Activated naive CD4-positive, alpha-beta T cell treated with anti-CD3 and anti-CD28 coated beads, Interleukin-2, amount 50 U/mL, for 72 hours (primary cell): ENCODE measurements at regions not wholly inside any gene's neighbourhood (a gene's known extent, or its start where the extent isn't known, plus 50 kb on each side); places are given as distances from the start of the nearest gene placed in this dataset.

ENCODE experiments used
- ATAC-seq, 2 donors: fragments of 150-1000 bp; cut with Tn5 transposase; 2 replicates each; pipeline ENCODE4 v1.10.0; 2021; ENCODE audit warnings: mild to moderate bottlenecking in 2 of 2, moderate library complexity in 2 of 2
- DNase-seq, 2 donors: peaks; one replicate each; pipeline ENCODE4 v3.0.0; 2021 to 2022; ENCODE audit warnings: low spot score in 2 of 2
- H3K27ac Mint-ChIP-seq, 2 donors: one replicate each; pipeline ENCODE4 v1.8.0; 2022; ENCODE audit warnings: mild to moderate bottlenecking in 2 of 2, mixed read lengths in 2 of 2
- H3K36me3 Mint-ChIP-seq, 2 donors: one replicate each; pipeline ENCODE4 v1.8.0; 2022; ENCODE audit warnings: mixed read lengths in 2 of 2
- H3K9me3 Mint-ChIP-seq, 2 donors: one replicate each; pipeline ENCODE4 v1.8.0; 2022; ENCODE audit warnings: mixed read lengths in 2 of 2

DNA sequence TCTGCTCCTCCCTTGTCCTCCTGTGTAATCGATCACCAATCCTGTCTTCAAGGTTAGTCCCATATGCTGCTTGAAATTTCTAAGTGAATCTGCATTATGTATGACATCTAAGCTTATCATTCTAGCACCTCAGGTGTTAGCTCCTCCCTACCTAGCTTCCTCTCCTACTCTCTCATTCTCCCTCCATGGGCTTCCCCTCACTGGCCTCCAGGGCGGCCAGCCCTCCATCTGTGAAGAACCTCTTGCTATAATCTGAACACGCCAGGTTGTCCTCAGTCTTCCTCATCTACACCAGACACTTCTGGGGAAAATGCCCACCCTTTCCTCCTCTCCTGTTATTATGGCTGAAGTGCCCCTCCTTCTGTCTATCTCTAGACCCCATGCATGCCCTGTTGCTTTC, 599.3 kb upstream of the KLF4 start:
- peaks cover 27 to 28% of the 10 kb centered on the region in 2 donors for H3K9me3 Mint-ChIP-seq

DNA sequence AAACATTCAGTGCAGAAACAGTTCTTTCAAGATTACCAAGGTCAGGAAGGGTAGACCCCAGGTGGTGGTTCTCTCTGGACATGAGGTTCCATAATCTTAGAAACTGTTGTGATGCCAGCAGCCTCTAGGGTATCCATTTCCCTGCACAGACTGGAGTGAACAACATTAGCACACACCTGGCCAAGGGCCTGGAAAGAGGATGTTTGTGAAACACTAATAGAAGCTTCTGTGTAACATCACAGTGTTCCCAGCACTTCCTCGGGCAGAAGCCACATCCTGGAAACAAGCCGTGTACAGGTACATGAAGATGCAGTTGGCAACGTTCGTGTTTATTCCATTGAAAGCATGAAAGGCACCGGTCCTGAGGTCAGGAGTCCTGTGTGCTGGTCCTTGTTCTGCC, 598.2 kb upstream of the KLF4 start:
- Mint-ChIP-seq H3K27ac (no peak overlapping the region), H3K36me3 (peaks cover 0 to 12% of the 10 kb centered on the region in 2 donors), H3K9me3 (peaks cover 33 to 35% of the 10 kb centered on the region in 2 donors)
- no peak for ATAC-seq
- DNase-seq, result no peak

More for the DNA sequence above, 599.3 kb upstream of the KLF4 start:
- Mint-ChIP-seq H3K36me3 (peaks cover 0 to 6% of the 10 kb centered on the region in 2 donors), H3K27ac (no peak overlapping the region)
- DNase-seq (no peak), ATAC-seq (no peak)

DNA sequence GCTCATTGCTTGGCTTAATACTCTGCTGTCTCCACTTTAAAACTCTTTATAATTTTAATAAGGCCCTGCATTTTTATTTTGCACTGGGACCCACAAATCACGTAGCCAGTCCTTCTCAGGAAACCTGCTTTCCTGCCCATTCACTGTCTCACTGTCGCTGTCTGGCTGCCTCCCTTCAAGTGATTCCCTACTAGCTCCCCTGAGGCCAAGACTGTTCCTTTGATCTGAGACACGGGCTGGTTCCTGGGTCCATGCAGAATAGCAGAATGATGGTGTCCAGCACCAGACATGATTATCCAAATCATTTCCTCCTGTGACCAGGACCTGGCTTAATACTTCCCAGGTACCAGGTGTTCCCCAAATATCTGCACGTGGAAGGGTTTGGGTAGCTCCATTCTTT, 597.1 kb upstream of the KLF4 start:
- no peak for DNase-seq
- peaks cover 0 to 12% of the 10 kb centered on the region in 2 donors for H3K36me3 Mint-ChIP-seq
- no peak for ATAC-seq
- peaks cover 31 to 33% of the 10 kb centered on the region in 2 donors for H3K9me3 Mint-ChIP-seq
- H3K27ac Mint-ChIP-seq, result no peak overlapping the region

DNA sequence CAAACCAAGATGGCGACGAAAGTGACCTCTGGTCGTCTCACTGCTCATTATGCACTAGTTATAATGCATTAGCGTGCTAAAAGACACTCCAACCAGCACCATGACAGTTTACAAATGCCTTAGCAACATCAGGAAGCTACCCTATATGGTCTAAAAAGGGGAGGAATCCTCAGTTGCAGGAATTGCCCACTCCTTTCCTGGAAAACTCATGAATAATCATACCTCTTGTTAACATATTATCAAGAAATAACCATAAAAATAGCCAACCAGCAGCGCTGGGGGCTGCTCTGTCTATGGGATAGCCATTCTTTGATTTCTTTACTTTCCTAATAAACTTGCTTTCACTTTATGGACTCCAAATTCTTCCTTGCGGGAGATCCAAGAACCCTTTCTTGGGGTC, 595.7 kb upstream of the KLF4 start:
- peaks cover 0 to 12% of the 10 kb centered on the region in 2 donors for H3K36me3 Mint-ChIP-seq
- H3K27ac Mint-ChIP-seq, result no peak overlapping the region
- peaks cover 26 to 31% of the 10 kb centered on the region in 2 donors for H3K9me3 Mint-ChIP-seq
- ATAC-seq, result no peak
- DNase-seq, result no peak

DNA sequence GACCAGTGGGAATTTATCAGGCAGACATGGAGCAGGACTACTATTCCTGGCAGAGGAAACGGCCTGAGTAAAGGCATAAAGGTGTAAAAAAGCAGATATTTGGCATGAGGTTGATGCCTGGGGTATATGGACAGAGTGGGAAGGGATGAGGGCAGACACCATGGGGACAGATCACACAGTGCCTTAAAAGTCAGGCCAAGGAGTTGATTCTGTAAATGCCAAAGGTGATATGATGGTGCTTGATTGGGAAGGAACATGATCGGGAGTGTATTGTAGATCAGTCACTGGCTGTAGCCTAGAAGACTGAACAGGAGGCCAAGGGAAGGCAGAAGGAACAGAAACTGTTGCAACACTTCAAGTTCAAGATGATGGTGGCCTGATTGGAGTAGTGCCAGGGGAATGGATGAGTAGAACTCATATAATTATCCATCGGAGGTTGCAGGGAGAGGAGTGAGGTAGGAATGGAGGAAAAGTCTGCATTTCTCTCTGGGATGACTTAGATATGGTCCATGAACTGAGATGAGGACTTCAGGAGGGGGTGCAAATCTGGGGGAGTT, 594.3 kb upstream of the KLF4 start:
- peak overlapping the region in 1 of 2 donors; percentile 56 for H3K27ac Mint-ChIP-seq
- H3K36me3 Mint-ChIP-seq, result peaks cover 0 to 12% of the 10 kb centered on the region in 2 donors
- H3K9me3 Mint-ChIP-seq, result peaks cover 16 to 24% of the 10 kb centered on the region in 2 donors
- no peak for ATAC-seq
- no peak for DNase-seq

DNA sequence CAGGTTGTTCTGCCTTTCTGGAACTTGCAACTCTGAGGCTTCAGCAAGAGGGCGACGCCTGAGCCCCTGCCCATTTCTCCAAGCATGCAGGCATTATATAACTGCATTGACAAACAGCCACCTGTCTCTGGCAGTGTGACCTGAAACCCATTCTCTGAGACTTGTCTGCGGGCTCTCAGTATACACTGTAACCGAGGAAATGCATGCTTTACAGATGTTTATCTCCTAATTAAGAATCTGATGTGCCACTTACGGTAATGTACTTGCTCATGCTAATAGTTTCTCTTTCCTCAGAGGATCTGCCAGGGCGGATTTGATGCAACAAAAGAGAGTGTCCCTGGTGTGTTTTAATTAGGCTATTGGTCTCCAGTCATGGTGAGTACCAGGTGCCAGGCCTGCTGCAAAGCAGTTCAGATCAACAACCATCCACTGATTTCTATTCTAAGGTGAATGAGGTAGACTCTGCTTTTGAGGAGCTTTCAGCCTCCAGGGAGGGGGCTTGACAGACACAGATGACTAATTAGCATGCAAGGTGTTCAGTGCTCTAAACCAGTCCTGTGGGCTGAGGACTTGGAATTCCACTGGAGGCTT, 593.7 kb upstream of the KLF4 start:
- Mint-ChIP-seq H3K9me3 (peaks cover 18 to 28% of the 10 kb centered on the region in 2 donors), H3K36me3 (peaks cover 0 to 12% of the 10 kb centered on the region in 2 donors), H3K27ac (no peak overlapping the region)
- ATAC-seq, result no peak
- no peak for DNase-seq

DNA sequence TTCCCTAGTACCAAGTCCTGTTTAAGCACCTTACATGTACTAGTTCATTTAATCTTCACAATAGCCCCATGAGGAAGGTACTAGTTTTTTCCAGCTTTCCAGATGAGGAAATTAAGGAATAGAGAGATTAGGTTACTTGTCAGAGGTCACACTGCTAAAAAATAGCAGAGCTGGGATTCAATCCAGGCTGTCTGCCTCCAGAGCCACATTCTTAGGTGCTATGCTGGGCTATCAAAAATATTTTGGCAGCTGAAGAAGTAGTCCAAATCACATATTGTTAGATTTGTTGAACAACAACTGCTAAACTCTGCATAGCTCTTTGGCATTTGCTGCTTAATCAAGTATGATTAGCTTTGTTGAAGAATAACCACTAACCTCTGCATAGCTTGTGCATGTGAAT, 591.5 kb upstream of the KLF4 start:
- Mint-ChIP-seq H3K27ac (no peak overlapping the region), H3K9me3 (peaks cover 21 to 28% of the 10 kb centered on the region in 2 donors), H3K36me3 (peaks cover 0 to 11% of the 10 kb centered on the region in 2 donors)
- DNase-seq (no peak), ATAC-seq (no peak)

DNA sequence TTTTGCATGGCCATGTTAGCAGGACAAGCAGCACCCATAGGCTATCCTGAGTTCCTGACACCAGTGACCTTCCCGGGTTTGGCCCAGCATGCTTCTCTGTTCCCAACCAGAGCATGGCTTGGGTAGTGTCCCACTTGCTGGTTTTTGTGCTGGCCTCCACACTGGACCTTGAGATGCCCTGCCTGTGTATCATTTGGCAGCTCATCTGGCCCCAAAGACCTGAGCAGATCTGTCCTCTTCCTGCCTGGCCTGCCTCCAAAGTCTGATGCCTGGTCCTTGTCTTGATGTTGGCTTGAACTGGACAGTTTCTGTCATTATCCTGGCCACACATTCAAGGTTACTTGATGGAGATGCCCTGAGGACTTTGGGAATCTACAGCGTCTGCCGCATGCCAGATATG, 590.7 kb upstream of the KLF4 start:
- H3K36me3 Mint-ChIP-seq, result peaks cover 0 to 11% of the 10 kb centered on the region in 2 donors

DNA sequence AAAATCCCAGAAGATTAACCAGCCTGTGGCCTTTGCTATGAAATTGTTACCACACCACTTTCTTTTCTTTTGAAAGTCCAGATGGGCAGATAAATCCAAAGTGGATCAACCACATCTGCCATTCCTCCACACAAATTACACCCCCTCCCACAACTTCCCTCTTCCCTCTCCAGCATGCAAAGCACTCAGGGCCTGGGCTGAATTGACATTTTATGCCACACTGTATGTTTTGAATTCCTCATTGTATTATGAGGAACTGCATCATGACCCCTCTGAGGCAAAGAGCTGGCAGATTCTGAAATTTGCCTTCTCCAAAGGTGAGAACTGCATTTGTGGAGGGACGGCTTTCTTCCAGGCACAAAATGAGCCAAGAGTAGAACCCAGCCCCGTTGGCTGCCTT, 589.2 kb upstream of the KLF4 start:
- Mint-ChIP-seq H3K9me3 (peaks cover 17 to 25% of the 10 kb centered on the region in 2 donors), H3K36me3 (peaks cover 0 to 11% of the 10 kb centered on the region in 2 donors)
- ATAC-seq, result no peak

More for the DNA sequence above, 590.7 kb upstream of the KLF4 start:
- no peak overlapping the region for H3K27ac Mint-ChIP-seq
- H3K9me3 Mint-ChIP-seq, result peaks cover 21 to 28% of the 10 kb centered on the region in 2 donors
- ATAC-seq (no peak), DNase-seq (no peak)

DNA sequence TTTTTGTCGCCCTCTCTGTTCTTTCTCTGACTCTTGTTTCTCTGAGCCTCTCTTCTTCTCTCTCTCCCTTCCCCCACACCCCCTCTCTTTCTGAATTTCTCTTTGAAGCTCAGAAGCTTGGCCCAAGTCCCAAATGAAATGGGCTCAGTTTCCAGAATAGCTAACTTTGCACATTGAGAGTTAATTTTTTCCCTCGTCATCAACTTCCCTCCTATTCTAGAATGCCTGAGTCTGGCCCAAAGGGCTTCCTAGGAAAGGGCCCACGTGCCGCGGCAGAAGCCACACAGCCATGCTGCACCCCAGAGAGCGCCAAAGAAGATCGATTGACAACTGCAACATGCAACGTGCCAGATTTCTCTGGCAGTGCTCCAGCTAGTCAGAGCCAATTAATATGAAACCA, 588.8 kb upstream of the KLF4 start:
- H3K9me3 Mint-ChIP-seq, result peaks cover 13 to 23% of the 10 kb centered on the region in 2 donors

More for the DNA sequence above, 589.2 kb upstream of the KLF4 start:
- DNase-seq, result no peak
- H3K27ac Mint-ChIP-seq, result no peak overlapping the region

DNA sequence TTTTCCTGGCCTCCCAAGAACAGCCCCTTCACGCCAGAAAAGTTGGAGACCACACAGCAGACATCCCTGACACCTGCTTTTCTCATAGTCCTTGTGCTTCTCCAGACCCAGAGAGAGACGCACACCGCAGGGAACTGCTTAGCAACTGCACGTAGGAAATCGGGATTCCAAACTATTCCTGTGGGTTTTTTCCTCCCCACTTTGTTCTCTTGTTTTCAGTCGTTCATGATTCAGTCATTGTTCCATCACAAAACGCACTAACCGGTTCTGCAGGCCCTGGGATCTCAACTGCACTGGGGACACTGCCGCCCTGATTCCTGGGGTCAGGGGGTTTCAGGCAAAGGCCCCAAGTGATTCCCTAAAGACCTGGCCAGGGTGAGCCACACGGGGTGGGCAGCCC, 588.0 kb upstream of the KLF4 start:
- DNase-seq (no peak), ATAC-seq (no peak)
- peaks cover 12 to 22% of the 10 kb centered on the region in 2 donors for H3K9me3 Mint-ChIP-seq
- peaks cover 0 to 6% of the 10 kb centered on the region in 2 donors for H3K36me3 Mint-ChIP-seq
- no peak overlapping the region for H3K27ac Mint-ChIP-seq

More for the DNA sequence above, 588.8 kb upstream of the KLF4 start:
- no peak for DNase-seq
- no peak for ATAC-seq
- H3K27ac Mint-ChIP-seq, result no peak overlapping the region
- H3K36me3 Mint-ChIP-seq, result peaks cover 0 to 8% of the 10 kb centered on the region in 2 donors

DNA sequence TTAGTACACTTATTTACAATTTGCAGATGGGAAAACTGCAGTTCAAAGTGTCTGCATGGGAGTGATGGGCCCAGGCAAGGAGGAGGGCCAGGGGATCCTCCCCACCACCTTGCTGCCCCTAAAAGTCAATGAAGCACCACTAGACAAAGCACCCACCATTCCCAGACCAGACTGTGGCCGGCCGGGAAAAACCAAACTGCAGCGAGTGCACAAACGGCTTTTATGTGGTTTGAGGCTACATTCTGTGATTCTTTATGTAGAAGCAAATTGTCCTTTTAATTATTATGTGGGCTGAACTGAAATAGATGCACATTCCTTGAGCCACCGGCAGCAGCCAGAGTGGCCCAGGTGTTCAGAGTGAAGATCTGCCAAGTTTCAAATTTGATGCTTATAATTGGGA, 585.3 kb upstream of the KLF4 start:
- Mint-ChIP-seq H3K27ac (no peak overlapping the region), H3K9me3 (peaks cover 12 to 30% of the 10 kb centered on the region in 2 donors), H3K36me3 (peaks cover 0 to 6% of the 10 kb centered on the region in 2 donors)
- ATAC-seq (no peak), DNase-seq (no peak)

DNA sequence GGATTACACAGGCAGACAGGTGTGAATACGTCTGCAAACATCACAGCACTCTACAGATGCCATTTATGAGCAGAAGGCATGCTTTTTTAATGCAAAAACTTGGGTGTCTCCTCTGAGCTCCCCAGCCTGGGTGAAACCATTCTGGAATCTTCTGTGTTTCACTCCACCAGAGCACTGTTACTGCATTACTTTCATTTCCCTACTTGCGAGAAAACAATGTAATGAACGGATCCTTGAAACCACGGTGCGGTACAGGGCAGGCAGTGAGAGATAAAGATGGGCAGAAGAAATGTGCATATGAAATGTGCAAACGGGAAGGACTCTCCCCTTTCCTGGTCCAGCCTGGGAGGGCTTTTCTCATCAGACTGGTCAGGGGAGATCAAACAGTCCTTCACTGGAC, 584.3 kb upstream of the KLF4 start:
- Mint-ChIP-seq H3K36me3 (peaks cover 0 to 6% of the 10 kb centered on the region in 2 donors), H3K9me3 (peaks cover 10 to 27% of the 10 kb centered on the region in 2 donors), H3K27ac (no peak overlapping the region)
- DNase-seq, result no peak
- ATAC-seq, result no peak

DNA sequence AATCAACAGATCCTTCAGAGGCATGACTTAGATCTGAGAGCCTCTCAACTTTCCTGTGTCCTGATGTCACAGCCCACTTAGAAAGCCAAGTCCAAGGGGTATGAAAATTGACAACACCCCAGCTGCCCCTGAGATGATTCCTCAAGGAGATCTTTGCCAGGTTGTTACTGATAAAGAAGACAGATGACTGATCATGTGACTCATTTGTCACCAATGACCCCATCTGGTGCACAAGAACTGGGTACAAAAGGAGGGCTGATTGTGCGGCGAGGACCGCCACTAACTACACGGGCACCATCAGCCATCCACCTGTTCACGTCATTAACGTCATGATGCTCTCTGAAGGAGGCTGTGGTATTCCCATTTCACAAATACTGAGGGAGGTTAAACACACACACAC, 583.2 kb upstream of the KLF4 start:
- ATAC-seq, result no peak
- no peak for DNase-seq
- Mint-ChIP-seq H3K27ac (no peak overlapping the region), H3K36me3 (peaks cover 0 to under 1% of the 10 kb centered on the region in 2 donors), H3K9me3 (peaks cover under 1 to 16% of the 10 kb centered on the region in 2 donors)

DNA sequence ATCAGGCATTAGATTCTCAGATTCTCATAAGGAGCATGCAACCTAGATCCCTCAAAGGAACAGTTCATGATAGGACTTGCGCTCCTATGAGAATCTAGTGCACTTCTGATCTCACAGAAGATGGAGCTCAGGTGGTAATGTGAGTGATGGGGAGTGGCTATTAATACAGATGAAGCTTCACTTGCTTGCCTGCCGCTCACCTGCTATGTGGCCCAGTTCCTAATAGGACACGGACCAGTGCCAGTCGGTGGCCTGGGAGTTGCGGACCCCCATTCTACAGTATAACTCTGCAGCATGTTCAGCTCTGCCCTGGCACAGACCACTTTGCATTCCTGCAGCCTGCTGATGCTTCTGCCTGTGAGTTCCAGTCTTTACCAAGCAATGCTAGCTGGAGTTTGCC, 581.3 kb upstream of the KLF4 start:
- no peaks in the 10 kb centered on the region for H3K36me3 Mint-ChIP-seq
- no peak for ATAC-seq
- no peak overlapping the region for H3K27ac Mint-ChIP-seq
- H3K9me3 Mint-ChIP-seq, result peaks cover 0 to 21% of the 10 kb centered on the region in 2 donors
- DNase-seq, result no peak

DNA sequence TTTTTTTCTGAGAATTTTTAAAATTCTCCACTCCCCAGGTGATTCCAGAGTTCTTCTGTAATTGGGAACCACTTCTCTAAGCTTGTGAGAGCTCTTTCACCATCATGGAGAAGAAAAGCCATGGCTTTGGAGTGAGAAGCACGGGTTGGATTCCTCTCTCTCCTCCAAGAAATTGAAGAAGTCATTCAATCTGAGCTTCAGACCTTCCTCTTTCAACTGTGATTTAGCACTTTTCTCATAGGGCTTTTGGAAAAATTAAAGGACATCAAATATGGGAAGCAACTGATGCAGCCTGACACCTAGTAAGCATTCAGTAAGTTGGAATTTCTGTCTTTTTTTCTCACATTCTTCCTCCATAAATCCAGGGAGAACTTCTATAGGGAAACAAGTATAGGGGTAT, 580.4 kb upstream of the KLF4 start:
- no peak for DNase-seq
- Mint-ChIP-seq H3K36me3 (no peaks in the 10 kb centered on the region), H3K9me3 (peaks cover 0 to 26% of the 10 kb centered on the region in 2 donors), H3K27ac (no peak overlapping the region)
- no peak for ATAC-seq

DNA sequence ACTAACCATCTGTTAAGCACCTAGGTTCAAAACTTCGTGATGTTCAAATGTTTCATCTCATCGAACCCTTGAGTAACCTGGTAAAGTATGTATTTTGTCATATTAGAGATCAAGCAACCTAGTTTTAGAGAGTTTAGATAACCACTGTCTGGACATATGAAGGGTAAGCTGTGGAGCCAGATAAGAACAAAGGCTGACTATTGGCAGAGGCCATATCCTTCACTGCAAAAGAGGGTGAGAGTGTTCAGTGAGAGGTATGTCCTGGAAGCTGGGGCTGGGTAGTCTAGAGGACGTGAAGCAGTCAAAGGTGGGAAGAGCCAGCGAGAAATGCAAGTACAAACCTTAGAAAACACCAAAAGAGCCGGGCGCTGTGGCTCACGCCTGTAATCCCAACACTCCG, 573.1 kb upstream of the KLF4 start:
- no peaks in the 10 kb centered on the region for H3K36me3 Mint-ChIP-seq
- ATAC-seq (no peak), DNase-seq (no peak)
- H3K9me3 Mint-ChIP-seq, result peaks cover 15 to 27% of the 10 kb centered on the region in 2 donors
- H3K27ac Mint-ChIP-seq, result no peak overlapping the region

DNA sequence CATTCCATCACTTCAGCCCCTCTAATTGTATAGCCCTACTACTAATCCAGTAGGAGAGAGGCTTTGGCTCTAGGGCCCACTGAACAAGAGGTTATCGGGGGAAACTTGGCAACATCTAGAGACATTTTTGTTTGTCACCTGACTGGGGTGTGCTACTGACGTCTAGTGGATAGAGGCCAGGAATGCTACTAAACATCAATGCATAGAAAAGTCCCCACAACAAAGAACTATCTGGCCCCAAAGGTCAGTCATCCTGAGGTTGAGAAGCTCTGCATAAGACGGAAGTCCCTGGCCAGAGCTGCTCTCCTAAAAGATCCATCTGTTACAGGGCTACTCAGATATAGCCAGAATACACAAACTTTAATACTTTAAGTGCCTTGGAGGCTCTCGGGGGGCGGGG, 570.6 kb upstream of the KLF4 start:
- ATAC-seq (no peak), DNase-seq (no peak)
- Mint-ChIP-seq H3K36me3 (no peaks in the 10 kb centered on the region), H3K9me3 (peaks cover 15 to 20% of the 10 kb centered on the region in 2 donors), H3K27ac (no peak overlapping the region)
